ENCODE measurements at regions not wholly inside any gene's neighbourhood (a gene's known extent, or its start where the extent isn't known, plus 50 kb on each side); places are given as distances from the start of the nearest gene placed in this dataset.
"Not testable (repeated sequence)": the region's sequence is repeated elsewhere in the genome, so short reads cannot be mapped to it uniquely, and the experiment has no call there.

DNA sequence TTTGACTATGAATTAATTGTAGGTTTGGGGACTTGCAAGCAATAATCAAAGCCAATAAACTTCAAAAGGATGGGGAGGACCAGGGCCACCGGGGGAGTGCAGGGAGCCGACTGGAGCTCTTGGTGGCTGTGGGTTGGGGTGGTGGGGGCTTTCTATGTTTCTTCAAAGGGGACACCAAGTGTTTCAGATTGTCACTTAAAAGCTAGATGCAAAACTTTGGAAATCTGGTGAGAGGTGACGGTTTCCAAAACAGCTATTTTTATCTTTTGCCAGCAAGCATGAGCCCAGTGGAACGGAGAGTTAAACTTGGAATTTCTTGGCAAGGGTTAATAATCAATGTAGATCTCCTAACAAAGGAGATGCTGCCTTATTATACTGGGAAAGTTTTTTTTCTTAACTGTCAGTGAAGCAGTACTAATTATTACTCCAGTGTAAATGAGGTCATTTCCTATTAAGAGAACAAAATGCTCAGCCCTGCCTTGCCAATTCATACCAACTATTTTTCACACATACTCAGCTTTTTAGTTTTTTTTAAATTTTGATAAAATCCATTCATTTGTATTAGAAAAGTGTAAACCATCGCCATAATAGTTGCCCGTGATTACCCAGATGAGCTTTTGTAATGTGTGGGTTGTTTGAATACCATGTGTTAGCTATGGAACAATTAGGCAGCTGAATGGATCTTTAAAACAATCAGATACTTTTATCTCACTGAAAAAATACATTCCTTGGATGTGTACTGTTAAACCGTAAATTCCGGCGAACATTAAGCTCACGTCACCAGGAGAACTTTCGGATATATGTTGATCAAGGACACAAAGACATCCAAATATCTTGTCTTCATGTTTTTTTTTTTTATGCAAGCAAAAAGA lies 95.9 kb upstream of the ZNF536 start:
- no peak for DNase-seq (ENCODE audit: low read depth)

DNA sequence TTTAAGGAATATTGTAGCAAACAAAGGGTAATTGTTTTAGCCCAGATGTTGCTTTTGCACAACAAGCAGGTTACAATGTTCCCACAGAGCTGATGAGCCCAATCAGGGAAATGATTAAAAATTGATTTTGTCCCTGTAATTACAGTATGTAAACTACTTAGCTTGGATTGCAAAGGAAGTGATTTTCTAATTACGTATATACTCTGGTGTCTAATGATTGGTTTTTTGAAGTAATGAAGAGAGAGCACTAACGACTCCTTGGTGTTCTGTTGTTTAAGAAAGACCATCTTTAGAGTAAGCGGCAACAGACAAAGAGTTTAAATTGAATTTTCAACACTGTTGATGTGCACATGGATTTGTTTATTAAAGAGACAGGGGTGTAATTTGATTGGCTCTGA lies 95.3 kb upstream of the ZNF536 start:
- no peak for DNase-seq (ENCODE audit: low read depth)

DNA sequence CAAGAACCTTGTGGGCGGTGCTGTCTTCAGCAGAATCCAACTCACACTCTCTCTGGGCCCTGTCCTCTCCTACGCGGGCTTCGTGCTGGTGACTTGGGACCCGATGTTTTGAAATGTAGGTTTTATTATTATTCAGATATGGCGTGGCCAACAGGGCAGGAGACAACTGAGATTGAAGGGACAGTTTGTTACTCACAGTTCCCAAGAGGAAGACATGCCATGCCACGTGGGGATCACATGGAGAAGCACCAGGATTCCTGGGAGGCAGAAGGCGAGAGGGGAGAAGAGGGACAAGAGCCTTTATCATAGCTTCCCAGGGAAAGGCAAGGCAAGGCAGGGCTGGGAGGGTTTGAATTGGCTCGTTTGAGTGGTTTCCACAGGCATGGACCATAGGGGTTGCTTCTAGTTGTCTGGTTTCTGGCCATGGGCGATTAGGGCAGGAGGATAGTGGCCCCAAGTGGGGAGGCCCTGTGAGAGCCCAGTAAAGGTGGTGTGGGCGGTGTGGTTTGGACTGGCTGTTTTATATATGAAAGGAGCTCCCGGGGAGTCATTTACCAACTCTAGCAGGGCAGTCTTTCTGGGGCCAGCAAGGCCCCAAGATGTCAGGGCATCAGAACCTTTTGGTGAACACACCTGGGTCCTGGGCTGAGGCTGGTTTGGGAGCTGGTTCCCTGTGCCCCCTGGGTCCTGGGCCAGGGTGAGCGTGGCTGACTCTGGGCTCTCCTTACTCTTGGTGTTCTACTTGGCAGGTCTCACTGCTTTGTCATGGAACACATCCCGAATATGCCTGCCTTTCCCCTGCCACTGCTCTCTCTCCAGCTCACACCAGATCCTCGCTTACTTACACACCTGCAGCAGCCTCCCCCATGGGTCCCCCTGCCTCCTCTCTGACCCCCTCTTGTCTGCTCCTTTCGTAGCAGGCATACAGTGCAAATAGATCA lies 94.0 kb upstream of the ZNF536 start:
- no peak for DNase-seq (ENCODE audit: low read depth)

DNA sequence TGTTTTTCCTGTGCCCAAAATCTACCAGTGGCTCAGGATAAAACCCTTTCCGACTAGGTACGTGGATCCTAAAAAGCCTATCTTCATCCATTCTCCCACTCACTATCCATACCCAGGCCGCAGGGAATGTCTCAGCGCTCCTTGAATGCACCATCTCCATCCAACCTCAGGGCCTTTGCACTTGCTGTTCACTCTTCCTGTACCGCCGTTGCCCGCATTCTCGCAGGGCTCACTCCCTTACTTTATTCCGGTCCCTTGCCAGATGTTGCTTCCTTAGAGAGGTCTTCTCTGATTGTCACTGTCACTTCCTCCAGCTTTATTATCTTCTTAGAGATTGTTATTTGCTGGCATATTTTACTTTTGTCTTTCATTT lies 93.3 kb upstream of the ZNF536 start:
- DNase-seq (ENCODE audit: low read depth), result no peak

DNA sequence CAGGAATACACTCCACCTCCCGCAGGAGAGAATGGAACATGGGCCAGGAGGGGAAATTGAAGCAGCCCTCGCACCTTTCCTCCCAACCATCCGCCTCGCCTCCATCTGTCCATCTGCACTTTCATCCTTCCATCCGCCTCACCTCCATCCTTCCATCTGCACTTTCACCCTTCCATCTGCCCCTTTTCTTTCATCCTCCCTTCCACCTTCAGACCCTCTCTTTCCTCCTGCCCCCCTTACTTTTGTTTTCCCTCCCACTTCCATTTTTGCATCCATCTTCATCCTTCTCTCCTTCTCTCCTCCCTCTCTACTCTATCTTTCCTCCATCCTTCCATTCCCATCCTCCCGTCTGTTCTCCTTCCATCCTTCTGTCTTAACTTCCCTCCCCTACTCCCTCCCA lies 92.2 kb upstream of the ZNF536 start:
- no peak for DNase-seq (ENCODE audit: low read depth)

DNA sequence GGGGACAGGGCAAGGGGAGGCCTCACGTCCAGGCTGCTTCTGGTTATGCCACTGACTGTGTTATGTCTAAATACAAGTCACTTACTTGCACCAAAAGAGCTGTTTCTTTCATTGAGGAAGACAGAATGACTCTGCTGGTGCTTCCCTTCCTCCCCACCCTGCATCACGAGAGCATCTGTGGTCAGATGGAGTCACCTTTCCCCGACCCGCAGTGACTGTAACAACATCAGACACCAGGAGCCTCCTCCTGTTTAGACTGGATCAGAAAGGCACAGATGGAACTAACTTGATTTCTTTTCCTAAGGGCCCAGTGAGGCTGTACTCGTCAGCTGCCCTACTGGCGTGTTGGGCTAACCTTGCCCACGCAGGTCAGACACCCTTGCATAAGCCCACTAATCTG lies 90.3 kb upstream of the ZNF536 start:
- DNase-seq (ENCODE audit: low read depth), result no peak

DNA sequence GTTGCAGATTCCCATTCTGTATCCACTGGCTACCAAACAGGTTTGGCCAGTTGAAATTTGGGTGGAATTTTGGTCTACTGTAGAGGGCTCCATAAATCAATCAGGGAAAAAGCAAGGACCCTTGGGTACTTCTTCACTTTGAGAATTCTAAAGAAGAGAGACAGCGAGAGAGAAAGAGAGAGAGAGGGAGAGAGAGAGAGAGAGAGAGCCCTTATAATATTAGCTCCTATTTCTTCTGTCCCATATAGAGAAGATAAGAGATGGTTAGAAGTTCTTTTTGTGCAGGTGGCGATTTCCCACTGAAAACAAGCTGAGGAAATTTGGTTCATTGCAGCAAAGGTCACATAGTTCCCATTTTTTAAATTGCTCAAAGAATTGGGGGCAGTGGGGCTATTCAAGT lies 88.6 kb upstream of the ZNF536 start:
- DNase-seq (ENCODE audit: low read depth), result no peak

DNA sequence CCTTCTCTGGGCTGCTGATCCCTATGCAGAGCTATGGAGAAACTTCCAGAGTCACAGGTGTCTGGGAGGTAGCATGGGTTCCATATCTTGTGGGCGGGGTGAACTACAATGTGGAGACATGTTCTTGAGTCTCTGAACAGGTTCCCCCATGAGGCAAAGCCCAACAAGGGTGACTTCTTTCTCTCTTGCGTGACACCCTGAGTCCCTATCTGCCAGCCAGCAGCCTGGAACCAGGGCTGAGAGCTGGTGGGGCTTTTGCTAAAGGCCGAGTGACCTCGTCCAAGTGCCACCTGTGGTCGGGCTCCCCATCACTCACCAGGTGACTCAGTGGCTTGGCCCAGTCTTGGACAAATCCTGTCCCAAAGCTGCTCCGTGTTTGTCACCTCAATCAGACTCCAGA lies 88.0 kb upstream of the ZNF536 start:
- no peak for DNase-seq (ENCODE audit: low read depth)

DNA sequence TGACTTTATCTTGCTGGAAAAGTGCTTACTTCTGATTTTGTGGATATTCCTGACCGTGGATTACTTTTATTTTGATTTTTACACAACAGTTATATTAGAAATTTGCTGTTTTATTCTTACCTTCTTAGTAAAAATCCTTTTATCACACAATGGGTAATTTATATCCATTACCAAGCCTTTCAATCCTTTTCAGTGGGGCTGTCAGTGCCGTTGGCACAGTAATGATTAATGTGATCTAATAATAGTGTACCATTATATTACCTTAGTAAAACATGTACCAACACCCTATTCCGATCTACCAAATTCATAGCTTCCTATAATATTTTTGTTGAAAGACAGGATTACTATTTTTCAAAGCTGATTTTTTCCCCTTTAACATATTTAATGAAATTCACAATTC lies 87.3 kb upstream of the ZNF536 start:
- DNase-seq (ENCODE audit: low read depth), result no peak

DNA sequence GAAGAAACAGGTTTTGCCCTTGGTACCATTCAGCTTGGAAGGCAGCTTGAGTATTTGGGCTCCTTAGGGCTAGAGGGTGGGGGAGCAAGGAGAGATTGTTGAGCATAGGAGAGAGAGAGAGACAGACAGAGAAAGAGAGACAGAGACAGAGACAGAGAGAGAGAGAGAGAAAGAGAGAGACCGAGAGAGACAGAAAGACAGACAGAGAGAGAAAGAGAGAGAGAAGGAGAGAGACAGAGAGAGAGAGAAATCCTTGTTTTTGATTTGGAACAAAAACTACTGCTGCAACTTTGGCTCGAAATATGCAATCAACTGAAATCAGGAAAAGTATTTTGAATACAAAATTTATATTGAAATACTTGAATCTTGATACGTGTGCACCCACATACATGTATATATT lies 85.8 kb upstream of the ZNF536 start:
- no peak for DNase-seq (ENCODE audit: low read depth)

DNA sequence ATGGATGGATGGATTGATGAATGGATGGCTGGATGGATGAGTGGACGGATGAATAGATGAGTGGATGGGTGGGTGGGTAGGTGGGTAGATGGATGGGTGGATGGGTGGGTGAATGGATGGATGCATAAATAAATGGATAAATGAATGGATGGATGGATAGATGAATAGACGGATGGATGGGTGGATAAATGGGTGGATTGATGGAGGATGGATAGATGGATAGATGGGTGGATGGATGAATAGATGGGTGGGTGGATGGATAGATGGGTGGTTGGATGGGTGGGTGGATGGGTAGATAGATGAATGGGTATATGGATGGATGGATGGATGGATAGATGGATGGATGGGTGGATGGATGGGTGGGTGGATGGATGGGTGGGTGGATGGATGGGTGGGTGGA lies 84.9 kb upstream of the ZNF536 start:
- DNase-seq (ENCODE audit: low read depth), result no peak

DNA sequence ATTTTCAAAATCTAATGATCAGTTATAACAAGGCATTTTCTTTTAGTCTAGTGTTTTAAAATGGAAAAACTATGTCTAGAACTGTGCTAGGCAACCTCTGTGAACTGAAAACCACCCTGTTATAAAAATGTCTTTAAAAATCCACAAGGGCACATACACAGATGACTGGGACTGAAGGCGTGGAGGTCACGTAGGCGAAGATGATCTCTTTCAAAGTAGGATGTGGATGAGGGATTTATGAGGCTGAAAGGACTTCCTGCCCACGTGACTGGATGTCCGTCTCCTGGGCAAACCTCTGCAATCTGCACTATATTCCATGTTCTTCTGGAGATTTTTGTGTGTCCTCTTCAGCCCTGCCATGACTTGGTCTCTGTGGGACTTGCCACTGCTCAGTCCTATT lies 84.2 kb upstream of the ZNF536 start:
- DNase-seq (ENCODE audit: low read depth), result no peak

DNA sequence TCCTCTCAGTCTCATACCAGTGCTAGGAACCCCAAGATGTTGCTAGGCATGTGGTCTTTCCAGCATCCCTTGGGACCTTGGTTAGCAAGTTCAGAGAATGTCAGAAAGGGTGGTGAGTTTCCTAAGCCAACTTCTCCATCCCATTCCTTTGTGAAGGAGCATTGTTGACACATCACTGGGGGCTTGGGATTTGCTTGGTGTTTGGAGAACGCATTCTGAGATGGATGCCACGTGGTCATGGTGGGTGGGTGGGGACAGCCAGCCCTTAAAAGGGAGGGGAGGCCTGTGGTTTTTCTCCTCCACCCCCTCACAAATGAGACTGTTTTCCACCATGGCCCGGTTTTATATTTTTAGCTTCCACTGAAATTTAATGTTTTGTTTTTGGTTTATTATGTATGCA lies 83.3 kb upstream of the ZNF536 start:
- DNase-seq (ENCODE audit: low read depth), result no peak

DNA sequence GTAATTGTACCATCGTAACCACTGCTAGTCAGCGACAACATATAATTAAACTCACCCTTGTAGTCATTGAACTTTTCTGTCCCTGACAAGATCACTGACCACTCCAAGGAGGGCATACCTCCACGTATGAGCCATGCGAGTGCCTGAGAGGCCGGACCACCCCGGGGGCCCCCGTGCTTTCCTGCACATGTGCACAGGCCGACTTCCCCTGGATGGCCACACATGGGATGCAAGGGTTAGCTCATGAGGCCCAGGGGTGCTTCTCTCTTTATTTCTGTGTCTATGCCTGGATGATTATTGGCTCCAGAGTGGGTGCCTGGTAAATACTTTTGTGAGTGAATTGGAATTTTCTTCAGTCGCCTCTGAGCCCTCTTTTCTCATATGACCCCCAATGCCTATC lies 82.8 kb upstream of the ZNF536 start:
- no peak for DNase-seq (ENCODE audit: low read depth)

DNA sequence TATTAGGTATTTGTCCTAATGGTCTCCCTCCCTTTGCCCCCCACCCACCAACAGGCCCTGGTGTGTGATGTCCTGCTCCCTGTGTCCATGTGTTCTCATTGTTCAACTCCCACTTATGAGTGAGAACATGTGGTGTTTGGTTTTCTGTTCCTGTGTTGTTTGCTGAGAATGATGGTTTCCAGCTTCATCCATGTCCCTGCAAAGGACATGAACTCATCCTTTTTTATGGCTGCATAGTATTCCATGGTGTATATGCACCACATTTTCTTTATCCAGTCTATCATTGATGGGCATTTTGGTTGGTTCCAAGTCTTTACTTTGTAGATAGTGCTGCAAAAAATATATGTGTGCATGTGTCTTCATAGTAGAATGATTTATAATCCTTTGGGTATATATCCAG lies 81.4 kb upstream of the ZNF536 start:
- DNase-seq (ENCODE audit: low read depth), result not testable (repeated sequence)

DNA sequence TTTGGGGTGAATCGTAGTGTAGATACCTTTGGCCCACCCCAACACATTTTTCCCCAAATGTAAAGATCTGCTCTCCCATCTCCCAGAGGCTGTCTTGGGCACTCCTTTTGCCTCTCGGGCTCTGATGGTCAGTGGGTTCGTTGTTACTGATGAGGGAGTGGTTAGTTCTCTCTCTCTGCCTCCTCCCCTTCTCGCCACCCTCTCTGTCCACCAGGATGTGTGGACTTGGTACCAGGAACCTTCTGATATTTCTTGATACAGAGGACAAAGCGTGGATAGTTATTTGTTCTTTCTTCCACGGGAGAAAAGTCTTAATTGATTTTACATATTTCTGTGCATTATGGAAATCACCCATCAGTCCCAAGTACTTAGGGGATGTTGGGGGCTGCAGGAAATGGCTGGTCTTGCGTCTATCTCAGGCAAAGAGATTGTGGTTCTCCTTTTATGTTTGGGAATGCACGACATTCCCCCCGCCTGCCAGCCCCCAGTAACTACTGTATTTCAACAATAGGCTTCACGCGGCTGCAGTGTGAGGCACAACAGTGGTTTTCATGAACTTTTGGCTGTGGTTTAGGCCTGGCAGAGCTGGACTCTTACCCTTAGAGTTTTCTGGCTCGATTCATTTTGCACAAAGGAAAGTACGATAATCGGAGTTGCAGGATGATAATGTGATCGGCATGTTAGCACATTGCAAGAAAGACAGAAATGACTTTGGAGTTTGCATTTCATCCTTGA lies 79.0 kb upstream of the ZNF536 start:
- no peak for DNase-seq (ENCODE audit: low read depth)

DNA sequence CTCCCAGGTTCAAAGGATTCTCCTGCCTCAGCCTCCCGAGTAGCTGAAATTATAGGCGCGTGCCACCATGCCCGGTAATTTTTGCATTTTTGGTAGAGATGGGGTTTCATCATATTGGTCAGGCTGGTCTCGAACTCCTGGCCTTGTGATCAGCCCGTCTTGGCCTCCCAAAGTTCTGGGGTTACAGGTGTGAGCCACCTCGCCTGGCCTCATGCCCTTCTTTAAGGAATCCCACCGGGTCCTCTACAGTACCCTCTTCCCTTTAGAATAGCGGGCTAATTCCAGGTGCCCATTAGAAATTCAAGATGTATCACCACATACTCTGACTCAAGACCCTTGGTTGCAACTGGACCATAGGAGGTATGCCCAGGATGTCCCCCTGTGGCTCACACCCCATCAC lies 74.2 kb upstream of the ZNF536 start:
- DNase-seq (ENCODE audit: low read depth), result no peak

DNA sequence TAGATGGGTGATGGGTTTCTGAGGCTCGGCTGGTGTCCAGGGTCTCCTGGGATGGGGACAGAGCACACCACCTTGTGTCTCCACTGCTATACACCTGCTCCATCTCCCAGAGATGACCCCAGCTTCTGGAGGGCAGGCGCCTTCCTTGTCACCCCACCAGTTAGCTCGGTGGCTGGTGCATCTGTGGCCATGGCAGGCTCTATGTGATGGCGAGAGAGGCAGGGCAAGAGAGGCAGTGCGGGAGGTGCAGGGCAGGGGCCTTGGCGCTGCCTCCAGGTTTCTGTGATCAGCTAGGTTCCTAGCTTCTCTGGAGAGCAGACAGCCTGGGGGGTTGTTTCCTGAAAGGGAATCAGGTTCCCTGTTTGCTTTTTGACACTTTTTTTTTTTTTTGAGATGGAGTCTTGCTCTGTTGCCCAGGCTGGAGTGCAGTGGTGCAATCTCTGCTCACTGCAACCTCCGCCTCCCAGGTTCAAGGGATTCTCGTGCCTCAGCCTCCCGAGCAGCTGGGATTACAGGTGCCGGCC lies 69.0 kb upstream of the ZNF536 start:
- no peak for DNase-seq (ENCODE audit: low read depth)

DNA sequence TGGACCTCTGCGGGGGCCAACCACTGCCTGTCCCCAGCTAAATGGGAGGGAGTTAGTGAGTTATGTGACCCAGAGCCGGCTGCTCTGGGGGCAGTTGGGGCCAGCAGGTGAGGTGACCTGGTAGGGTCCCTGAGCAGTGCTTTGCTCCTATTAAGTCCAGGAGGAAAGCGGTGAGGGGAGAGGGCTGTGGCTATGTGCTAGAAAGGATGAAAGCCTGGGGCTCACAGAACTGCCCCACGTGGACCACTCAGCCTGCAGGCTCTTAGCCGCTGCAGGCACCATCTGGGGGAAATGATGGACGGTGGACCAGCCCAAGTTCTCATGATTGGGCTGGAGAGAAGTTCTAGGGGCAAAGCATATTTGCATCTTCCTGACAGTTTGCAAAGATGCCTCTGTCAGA lies 67.6 kb upstream of the ZNF536 start:
- DNase-seq (ENCODE audit: low read depth), result no peak

DNA sequence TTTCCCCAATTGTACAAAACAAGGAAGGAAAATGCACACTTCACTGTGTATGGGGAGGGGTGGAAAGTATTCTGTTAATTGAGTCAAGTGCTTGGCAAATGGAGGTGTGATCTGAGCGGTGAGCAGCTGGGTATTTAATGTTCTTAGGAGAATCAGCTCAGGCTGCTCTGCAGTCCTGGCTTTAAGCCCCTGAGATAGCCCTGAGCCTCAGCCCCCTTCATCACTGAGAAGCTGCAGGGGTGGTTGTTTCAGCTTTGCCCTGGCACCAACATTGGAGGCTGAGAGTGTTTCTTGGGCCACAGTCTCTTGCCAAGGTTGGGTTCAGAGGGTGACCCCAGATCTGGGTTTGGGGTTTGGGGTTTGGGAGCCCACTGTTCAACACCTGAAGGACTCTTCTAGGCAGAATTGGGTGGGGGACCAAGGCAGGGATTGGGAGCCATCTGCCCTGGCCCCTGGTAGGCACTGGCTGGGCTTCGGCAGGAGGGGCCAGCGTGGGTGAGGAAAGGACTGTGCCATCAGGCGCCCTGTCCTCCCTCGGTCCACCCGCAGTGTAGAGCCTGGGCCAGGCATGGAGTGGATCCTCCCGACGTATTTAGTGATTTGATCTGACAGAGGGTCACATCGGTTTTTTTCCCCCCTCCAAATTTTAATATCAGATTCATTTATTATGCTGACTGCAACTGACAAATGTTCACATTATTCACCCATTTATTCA lies 66.7 kb upstream of the ZNF536 start:
- no peak for DNase-seq (ENCODE audit: low read depth)

DNA sequence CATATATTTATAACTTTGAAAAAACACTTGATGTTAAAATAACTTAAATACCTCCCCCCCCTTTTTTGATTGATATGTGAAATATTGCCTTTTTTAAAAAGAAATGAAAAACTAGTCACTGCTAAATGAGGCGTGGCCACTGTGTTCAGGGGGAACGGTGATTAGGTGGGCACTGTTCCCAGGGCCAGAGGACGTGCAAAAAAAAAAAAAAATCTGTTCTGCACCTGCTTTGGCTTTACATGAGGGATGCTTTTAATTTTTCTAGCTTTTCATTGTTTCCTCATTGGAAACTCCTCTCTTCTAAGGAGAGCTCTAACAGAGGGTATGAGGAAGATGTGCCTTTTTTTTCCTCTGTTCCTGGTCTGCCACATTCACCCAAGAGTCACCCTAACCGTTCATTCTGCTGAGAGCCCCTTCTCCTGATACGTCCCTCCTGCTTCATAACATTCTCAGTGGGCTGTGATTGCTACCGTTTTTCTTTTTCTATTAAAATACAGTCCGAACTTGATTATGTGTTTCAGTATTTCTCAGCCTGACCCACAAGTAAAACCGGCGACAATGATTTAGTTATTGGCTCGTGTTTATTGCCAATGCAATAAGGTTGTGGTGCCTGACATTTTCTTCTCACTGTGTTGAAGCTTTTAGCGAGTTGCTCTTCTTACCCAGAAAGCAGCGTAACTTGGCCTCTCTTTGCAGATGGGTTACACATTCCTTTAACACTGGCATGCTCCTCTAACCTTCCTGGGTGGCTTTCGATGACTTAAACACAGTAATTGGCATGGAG lies 64.8 kb upstream of the ZNF536 start:
- no peak for DNase-seq (ENCODE audit: low read depth)
